ENCODE measurements at regions not wholly inside any gene's neighbourhood (a gene's known extent, or its start where the extent isn't known, plus 50 kb on each side); places are given as distances from the start of the nearest gene placed in this dataset.
"Not testable (repeated sequence)": the region's sequence is repeated elsewhere in the genome, so short reads cannot be mapped to it uniquely, and the experiment has no call there.

GRCh38 chr3:34568766-34569165, 770.3 kb downstream of the PDCD6IP start:
- no peak for FAIRE-seq

- no peak for FAIRE-seq
Observed at GRCh38 chr3:34569437-34569836, 771.0 kb downstream of the PDCD6IP start.

GRCh38 chr3:34570916-34571705, 772.7 kb downstream of the PDCD6IP start:
- FAIRE-seq, result no peak

- no peak for FAIRE-seq
Observed at GRCh38 chr3:34571714-34572113, 773.3 kb downstream of the PDCD6IP start.

GRCh38 chr3:34575776-34576175, 777.3 kb downstream of the PDCD6IP start:
- FAIRE-seq, result no peak

GRCh38 chr3:34582055-34582454, 783.6 kb downstream of the PDCD6IP start:
- FAIRE-seq, result no peak

- no peak for FAIRE-seq
Observed at GRCh38 chr3:34583451-34583850, 785.0 kb downstream of the PDCD6IP start.

GRCh38 chr3:34584971-34585370, 786.5 kb downstream of the PDCD6IP start:
- FAIRE-seq, result no peak

GRCh38 chr3:34599595-34599994, 801.2 kb downstream of the PDCD6IP start:
- no peak for FAIRE-seq

- no peak for FAIRE-seq
Observed at GRCh38 chr3:34619990-34620389, 821.6 kb downstream of the PDCD6IP start.

- peak; percentile 86 for FAIRE-seq
Observed at GRCh38 chr3:34626699-34627098, 828.3 kb downstream of the PDCD6IP start.

GRCh38 chr3:34634939-34635338, 836.5 kb downstream of the PDCD6IP start:
- FAIRE-seq, result no peak

GRCh38 chr3:34635352-34635850, 837.0 kb downstream of the PDCD6IP start:
- no peak for FAIRE-seq

GRCh38 chr3:34646911-34647460, 848.6 kb downstream of the PDCD6IP start:
- no peak for FAIRE-seq

- FAIRE-seq, result no peak
Observed at GRCh38 chr3:34650131-34650530, 851.7 kb downstream of the PDCD6IP start.

- no peak for FAIRE-seq
Observed at GRCh38 chr3:34668915-34669314, 870.5 kb downstream of the PDCD6IP start.

- no peak for FAIRE-seq
Observed at GRCh38 chr3:34669490-34669889, 871.1 kb downstream of the PDCD6IP start.

GRCh38 chr3:34675383-34676120, 877.1 kb downstream of the PDCD6IP start:
- no peak for FAIRE-seq

GRCh38 chr3:34676436-34676835, 878.0 kb downstream of the PDCD6IP start:
- no peak for FAIRE-seq

- FAIRE-seq, result no peak
Observed at GRCh38 chr3:34678575-34678974, 880.1 kb downstream of the PDCD6IP start.

- not testable (repeated sequence) for FAIRE-seq
Observed at GRCh38 chr3:34679055-34679454, 880.6 kb downstream of the PDCD6IP start.

GRCh38 chr3:34683851-34684250, 885.4 kb downstream of the PDCD6IP start:
- peak; percentile 72 for FAIRE-seq

GRCh38 chr3:34686541-34686940, 888.1 kb downstream of the PDCD6IP start:
- FAIRE-seq, result no peak

GRCh38 chr3:34687671-34688070, 889.2 kb downstream of the PDCD6IP start:
- no peak for FAIRE-seq

All from A204.1 (cell line).